ES-I3 (cell line): ENCODE measurements at regions not wholly inside any gene's neighbourhood (a gene's known extent, or its start where the extent isn't known, plus 50 kb on each side); places are given as distances from the start of the nearest gene placed in this dataset.

Experiments
- H3K36me3 ChIP-seq: 2 replicates; pipeline ENCODE4 v1.6.1; 2013; ENCODE audit warnings: mild to moderate bottlenecking, low read length, control low read depth, moderate library complexity; ENCODE audit not compliant: insufficient read depth
- H3K4me1 ChIP-seq: 2 replicates; pipeline ENCODE4 v1.6.1; 2013; ENCODE audit warnings: mild to moderate bottlenecking, control low read depth, low read length; ENCODE audit not compliant: insufficient read depth
- H3K9ac ChIP-seq: 2 replicates; pipeline ENCODE4 v1.6.1; 2013; ENCODE audit warnings: low read depth, mild to moderate bottlenecking, low read length, moderate library complexity
- H3K9me3 ChIP-seq: 2 replicates; pipeline ENCODE4 v1.6.1; 2013; ENCODE audit warnings: mild to moderate bottlenecking, low read length, moderate library complexity; ENCODE audit not compliant: control insufficient read depth, insufficient read depth

DNA sequence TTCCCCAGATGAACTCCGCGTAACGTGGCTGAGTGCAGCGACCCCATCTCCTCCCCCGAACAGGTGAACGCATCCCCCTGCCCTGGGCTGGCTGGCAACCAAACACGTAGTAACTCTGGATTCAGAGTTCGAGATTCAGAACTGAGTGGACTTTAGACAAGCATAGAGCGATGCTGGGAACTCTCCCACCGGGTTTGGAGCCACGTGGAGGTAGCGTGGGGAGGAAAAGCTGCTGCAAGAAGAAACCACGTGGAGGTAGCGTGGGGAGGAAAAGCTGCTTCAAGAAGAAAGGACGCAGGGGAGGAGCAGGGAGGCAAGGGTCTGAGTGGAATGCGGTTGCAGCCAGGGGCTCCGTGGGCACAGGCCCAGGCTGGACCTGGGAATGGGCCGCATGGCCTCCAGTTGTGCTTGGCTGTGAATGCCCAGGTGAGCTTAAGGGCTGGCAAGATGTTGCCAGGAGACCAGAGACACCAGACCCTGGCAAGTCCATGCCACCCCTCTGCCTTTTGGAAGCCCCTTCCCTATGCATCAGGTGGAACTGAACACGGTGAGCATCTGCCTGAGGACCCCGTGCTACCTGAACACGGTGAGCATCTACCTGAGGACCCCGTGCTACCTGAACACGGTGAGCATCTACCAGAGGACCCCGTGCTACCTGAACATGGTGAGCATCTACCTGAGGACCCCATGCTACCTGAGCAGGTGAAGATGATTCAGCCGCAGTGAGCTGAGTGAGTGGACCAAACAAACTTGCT, 118.0 kb upstream of the FRMD1 start:
- no peak overlapping the region for H3K9ac ChIP-seq
- no peaks in the 10 kb centered on the region for H3K36me3 ChIP-seq
- no peaks in the 10 kb centered on the region for H3K9me3 ChIP-seq
- H3K4me1 ChIP-seq: no peaks in the 10 kb centered on the region

DNA sequence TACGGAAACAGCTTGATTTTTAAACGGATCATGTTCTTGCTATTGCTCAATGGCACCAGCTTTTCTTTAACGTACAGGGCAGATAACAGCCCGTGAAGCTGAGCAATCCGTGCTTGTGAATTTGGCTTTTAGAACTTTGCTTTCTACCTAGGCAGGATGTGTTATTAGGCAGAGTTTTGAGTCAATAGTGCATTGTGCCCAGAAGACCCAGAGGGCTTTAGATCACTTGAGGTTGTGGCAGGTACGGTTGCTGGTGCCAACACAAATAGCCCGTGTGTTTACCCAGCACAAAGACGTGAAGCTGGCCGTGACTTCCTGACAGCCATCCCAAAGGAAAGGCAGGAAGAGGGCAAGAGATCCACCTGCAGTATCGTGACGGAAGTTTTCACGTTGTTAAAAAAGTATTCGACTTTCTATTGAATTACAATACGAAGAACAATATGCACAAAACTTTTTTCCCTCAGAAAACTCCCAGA, 117.4 kb upstream of the FRMD1 start:
- Histone ChIP-seq H3K4me1 (no peaks in the 10 kb centered on the region), H3K9ac (no peak overlapping the region), H3K9me3 (no peaks in the 10 kb centered on the region), H3K36me3 (no peaks in the 10 kb centered on the region)

DNA sequence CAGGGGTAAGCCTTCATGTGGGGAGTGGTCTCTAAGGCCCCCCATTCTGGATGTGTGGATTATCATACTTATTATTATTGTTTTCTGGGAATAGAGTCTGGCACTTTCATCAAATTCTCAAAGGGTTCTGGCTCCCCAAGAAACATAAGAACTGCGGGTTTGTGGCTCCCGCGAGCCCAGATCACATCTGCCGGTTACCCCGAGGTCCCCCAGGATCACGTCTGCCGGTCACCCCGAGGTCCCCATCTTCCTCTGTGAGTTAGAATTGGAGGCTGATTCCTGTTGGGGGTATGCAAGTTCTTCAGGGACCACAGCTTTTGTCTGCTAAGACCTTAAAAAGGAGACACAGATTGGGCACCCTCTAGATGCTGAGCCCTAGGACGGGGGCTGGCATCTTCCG, 116.7 kb upstream of the FRMD1 start:
- no peaks in the 10 kb centered on the region for H3K9me3 ChIP-seq
- H3K36me3 ChIP-seq: no peaks in the 10 kb centered on the region
- H3K4me1 ChIP-seq: no peaks in the 10 kb centered on the region
- no peak overlapping the region for H3K9ac ChIP-seq

DNA sequence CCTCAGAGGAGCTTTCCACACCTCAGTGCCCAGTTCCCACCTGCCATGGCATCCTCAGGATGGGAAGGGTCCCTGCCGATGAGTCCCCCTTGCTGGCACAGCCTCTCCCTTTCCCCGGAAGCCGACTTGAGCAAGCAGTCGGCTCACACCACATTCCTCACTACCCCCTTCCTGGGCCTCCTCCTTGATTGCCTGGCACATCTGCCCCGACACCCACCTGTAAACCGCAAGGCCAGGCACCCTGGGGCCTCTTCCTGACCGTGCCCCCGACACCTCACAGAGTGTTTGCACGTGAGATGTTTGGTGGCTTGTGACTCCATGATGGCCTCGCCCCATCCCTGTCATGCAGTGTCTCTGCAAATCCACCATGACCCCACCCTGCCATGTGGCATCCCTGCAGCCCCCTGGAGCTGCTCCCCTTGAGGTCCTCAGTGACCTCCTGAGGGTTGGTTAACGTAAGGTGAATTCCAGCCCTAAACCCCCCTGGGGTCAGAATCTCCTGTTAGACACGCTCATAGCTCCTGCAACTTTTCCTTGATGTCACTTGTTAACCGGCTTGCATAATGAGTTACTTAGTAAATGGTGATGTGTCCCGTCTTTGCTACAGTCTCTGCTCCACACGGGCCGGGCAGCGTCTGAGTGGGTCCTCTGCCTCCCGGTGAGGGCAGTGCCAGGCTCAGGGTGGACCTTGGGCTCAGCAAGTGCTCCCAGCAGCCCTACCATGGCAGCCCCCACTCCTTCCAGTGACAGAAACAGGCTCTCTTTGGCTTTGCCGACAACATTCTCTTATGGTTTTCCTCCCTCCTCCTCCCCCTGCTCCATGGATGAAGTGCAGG, 115.9 kb upstream of the FRMD1 start:
- Histone ChIP-seq H3K4me1 (no peaks in the 10 kb centered on the region), H3K9ac (no peak overlapping the region), H3K36me3 (no peaks in the 10 kb centered on the region), H3K9me3 (no peaks in the 10 kb centered on the region)

DNA sequence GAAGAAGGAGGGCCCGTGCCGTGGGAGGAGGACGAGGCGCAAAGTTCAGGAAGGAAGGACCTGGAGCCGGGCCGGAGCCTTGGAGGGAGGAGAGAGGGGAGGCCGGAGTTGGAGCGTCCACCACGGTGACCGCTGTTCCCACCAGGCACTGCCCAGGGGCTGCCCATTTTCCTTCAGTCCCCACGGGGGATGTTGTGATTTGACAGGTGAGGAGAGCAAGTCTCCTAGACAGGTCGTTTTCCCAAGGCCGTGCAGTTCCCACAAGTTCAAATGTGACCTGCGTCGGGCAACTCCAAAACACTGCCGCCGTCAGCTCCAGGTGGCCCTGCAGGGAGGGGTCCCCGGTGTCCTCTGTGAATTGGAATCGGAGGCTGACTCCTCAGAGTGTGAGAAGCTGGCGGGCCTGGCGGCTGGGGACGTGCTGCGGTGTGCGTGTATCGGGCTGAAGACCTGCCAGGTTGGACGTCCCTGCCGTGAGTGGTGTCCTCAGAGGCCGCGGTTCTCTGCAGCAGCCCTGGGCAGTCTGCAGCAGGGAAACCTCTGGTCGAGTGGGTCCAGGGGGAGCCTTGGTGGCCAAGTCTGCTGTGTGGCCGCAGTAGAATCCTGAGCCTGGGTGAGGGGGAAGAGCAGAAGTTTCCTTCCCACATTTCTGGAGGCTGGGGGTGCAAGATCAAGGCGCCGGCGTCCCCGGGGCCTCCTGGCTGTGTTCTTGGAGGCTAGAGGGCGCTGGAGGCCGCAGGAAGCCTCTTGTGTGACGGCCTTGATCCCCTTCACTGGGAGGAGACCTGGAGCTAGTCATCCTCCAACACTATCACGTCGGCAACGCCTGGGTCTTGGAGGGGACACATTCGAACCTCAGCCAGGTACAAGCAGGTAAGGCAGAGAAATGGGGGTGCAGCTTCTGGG, 115.1 kb upstream of the FRMD1 start:
- Histone ChIP-seq H3K9ac (no peak overlapping the region), H3K36me3 (no peaks in the 10 kb centered on the region), H3K4me1 (no peaks in the 10 kb centered on the region), H3K9me3 (no peaks in the 10 kb centered on the region)

DNA sequence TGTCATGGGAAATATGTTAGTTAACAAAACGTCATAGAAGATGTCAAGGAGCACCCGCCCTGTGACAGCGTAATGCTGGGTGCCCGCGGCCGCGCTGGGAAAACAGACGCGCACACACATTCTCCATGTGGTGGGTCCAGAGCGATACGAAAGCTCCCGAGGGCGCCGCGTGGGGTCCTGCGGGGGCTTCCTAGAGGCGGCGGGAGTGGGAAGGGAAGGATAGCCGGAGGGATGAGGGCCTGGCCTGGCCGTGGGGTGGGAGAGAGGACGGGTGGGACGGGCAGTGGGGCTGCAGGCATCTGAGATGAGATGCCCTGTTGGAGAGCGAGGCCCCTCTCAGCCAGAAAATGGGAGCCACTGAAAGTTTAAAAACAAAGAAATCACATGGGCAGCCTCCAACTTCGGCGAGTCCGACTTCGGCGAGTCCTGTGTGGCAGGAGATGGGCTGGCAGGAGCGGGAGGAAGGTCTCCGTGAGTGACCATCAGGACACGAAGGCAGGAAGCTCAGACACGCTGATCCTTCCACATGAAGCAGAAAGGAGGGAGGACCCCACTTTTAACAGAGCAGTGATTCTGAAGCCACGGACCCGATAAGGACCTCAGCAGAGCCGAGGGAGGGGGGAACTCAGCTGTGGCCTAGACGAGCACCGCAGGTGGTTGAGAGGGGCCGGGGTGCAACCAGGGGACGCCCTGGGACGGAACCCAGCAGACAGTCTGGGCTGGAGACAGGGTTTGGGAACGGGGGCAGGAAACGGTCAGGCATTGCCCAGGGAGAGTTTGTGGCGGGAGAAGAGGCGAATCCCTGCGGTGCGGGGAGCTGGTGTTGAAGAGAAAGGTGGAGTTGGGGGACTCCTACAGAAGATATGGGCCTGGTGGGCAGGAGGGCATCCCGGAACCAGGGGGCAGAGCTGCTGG, 114.1 kb upstream of the FRMD1 start:
- Histone ChIP-seq H3K36me3 (no peaks in the 10 kb centered on the region), H3K9me3 (no peaks in the 10 kb centered on the region), H3K4me1 (no peaks in the 10 kb centered on the region), H3K9ac (no peak overlapping the region)

DNA sequence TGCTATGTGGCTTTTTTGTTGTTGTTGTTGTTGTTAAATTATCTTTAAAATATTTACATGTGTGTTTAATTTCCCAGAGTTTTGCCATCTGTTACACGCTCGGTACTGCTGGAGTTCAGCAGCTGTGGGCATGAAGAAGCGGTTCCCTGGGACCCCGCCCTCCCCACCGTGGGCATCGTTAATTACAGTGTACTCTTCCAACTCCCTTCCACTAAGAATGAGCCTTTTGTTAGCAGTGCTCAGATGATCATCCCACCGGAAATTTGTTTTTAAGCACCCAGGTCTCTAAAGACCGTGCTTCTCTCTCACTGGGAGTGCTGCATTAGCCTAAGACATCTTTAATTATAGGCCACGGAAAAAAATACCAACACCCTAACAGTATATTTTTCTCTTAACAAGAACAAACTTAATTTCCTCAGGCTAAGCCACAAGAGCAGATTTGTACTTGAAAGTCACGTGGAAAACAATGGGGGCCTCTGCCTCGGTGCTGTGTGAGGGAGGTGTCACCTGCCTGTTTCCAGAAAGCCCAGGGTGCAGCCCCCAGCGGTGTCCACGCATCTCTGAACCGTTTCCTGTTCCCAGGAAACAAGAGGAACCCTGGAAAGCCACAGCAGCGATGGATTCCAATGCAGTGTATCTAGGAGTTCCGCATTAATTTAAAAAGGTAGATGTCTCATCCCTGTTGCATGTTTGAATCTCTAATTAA, 113.3 kb upstream of the FRMD1 start:
- Histone ChIP-seq H3K9me3 (no peaks in the 10 kb centered on the region), H3K9ac (no peak overlapping the region), H3K36me3 (no peaks in the 10 kb centered on the region), H3K4me1 (no peaks in the 10 kb centered on the region)

DNA sequence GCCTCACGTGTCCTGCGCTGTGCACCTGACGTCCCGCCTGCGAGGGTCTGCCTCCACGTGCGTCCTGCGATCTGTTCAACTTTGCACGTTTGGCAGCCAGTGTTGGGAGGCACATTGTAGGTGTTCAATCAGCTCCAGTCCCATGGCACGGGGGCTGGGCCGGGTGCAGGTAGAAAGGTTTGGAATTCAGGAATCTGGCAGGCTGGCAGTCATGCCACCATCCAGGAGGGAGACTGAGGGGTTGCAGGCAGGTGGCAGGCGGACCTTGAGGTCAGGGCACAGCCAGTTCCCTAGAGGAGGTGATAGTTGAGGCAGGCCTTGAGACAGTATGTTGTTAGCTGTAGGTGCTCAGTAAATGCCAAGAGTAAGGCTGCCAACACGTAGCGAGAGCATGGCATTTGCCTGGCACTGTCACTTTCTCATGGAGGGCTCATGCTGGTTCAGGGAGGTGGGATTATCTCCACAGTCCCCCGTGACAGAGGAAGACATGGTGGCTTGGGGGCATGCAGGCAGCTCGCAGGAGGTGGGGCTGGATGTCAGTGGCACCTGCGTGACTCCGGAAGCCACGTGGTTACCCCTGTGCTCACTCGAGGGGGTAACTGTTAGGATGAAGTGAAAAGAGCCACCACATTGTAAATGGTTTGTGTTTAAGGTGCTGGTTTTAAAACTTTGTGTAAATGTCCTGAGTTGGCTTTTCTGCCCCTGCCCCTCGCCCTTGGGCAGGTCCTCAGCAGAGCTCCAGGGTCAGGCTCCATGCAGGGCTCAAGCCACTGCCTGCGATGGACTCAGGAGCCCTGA, 111.8 kb upstream of the FRMD1 start:
- Histone ChIP-seq H3K9ac (no peak overlapping the region), H3K9me3 (peaks cover 3% of the 10 kb centered on the region; the same call in 1 of the 2 replicates), H3K4me1 (no peaks in the 10 kb centered on the region), H3K36me3 (no peaks in the 10 kb centered on the region)

DNA sequence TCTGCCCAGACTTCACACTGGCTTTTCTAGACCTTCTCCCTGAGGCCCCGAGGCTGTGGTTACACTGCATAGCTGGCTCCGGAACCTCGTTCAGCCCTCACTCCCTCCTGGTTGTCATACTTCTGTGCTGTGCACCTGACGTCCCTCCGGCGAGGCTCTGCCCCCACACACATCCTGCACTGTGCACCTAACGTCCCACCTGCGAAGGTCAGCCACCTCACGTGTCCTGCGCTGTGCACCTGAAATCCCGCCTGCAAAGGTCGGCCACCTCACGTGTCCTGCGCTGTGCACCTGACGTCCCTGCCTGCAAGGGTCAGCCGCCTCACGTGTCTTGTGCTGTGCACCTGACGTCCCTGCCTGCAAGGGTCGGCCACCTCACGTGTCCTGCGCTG, 111.0 kb upstream of the FRMD1 start:
- H3K9ac ChIP-seq: no peak overlapping the region
- H3K9me3 ChIP-seq: peaks cover 3% of the 10 kb centered on the region; the same call in 1 of the 2 replicates
- H3K4me1 ChIP-seq: no peaks in the 10 kb centered on the region
- no peaks in the 10 kb centered on the region for H3K36me3 ChIP-seq

DNA sequence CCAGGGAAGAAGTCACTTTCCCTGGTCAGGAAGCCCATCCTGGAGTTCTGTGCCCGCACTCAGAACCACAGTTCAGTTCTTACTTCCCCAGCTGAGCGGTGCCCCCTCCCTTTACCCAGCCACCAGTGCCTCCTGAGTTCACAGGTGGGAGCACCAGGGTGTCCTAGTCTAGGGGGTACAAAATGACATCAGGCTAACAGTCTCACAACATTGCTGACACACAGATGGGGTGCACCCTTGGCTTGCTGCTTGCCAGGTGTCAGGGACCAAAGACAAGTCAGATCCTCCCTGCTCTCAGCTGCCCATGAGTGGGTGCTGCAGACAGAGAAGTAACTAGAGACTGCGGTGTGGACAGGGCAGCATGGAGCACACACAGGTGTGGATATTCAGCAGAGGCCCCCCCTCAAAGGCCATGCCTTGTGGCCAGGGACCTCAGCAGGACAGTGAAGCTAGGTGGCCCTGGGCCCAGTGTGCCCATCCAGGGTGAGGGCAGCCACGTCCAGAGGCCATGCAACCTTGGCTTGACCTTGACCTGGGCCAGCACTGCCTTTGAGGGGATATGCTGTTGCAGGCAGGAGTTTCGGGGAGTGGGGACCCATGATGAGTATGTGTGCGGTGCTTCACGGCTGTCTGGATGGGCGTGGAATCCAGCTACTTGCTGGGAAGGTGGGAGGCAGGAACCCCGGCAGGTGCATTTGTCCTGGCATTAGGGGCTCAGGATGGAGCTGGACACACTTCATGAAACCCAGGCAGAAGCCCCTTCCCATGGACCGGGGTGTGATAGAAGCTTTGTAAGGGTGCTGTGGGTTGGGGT, 110.4 kb upstream of the FRMD1 start:
- H3K9ac ChIP-seq: no peak overlapping the region
- peaks cover 3% of the 10 kb centered on the region; the same call in 1 of the 2 replicates for H3K9me3 ChIP-seq
- no peaks in the 10 kb centered on the region for H3K36me3 ChIP-seq
- no peaks in the 10 kb centered on the region for H3K4me1 ChIP-seq

DNA sequence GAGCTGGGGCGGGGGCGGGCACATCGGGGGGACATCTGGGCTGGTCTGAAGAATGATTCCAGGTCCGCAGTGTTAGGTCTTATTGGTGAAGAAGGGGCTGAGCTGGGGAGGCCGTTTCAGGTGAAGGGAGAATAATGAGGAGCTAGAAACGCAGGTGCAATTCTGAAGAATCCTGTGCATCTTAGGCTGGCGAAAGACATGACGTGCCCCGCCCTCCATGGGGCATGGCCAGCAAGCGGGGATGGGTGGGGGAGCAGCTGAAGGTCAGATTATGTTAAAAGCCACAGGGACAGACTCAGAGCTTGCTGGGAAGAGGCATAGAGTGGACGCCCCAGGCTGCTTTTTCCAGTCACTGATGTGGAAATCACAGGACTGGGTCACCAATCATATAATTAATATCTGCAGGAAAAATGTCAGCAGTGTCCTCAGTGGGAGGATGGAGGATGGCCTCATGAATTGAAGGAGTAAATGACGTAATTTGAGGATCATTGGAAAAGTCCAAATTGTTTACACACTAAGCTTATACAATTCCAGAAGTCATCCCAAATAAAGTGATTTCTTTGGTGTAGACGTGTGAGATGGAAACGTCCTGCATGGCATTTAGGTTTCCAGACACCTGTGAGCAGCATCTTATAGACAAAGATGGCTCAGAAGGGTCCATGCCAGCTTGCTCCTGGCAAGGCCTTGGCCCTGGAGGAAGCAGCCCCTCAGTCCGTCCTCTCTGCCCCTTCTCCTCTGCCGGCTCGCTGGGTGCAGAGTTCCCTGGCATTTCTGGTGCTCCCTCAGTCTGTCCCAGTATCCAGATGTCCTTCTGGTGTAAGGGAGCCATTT, 109.6 kb upstream of the FRMD1 start:
- H3K9ac ChIP-seq: no peak overlapping the region
- peaks cover 3% of the 10 kb centered on the region; the same call in 1 of the 2 replicates for H3K9me3 ChIP-seq
- no peaks in the 10 kb centered on the region for H3K36me3 ChIP-seq
- no peaks in the 10 kb centered on the region for H3K4me1 ChIP-seq
